ENCODE measurements at regions not wholly inside any gene's neighbourhood (a gene's known extent, or its start where the extent isn't known, plus 50 kb on each side); places are given as distances from the start of the nearest gene placed in this dataset.

GRCh38 chr1:29516063-29516820, 279.9 kb downstream of the PTPRU start:
- DNase-seq (ENCODE audit: low spot score in 2 of 2): peak in 1 of 2 donors; percentile 29
- Mint-ChIP-seq H3K4me3 (no peak overlapping the region), H3K9me3 (no peaks in the 10 kb centered on the region), H3K4me1 (no peaks in the 10 kb centered on the region), H3K36me3 (no peaks in the 10 kb centered on the region), H3K27ac (no peak overlapping the region)
- no peak for ATAC-seq

- Mint-ChIP-seq H3K27ac (no peak overlapping the region), H3K4me1 (no peaks in the 10 kb centered on the region), H3K4me3 (no peak overlapping the region), H3K9me3 (no peaks in the 10 kb centered on the region), H3K36me3 (no peaks in the 10 kb centered on the region)
- DNase-seq (ENCODE audit: low spot score in 2 of 2) (peak in 1 of 2 donors; percentile 18), ATAC-seq (no peak)
These were observed 279.0 kb downstream of the PTPRU start for GRCh38 chr1:29515170-29515955.

GRCh38 chr1:29514361-29515169, 278.2 kb downstream of the PTPRU start:
- DNase-seq (ENCODE audit: low spot score in 2 of 2) (peak in 1 of 2 donors; percentile 15), ATAC-seq (no peak)
- Mint-ChIP-seq H3K27ac (no peak overlapping the region), H3K36me3 (no peaks in the 10 kb centered on the region), H3K4me1 (no peaks in the 10 kb centered on the region), H3K4me3 (no peak overlapping the region), H3K9me3 (no peaks in the 10 kb centered on the region)

- ATAC-seq (peak; percentile 58), DNase-seq (ENCODE audit: low spot score in 2 of 2) (peak in 1 of 2 donors; percentile 48)
- no peaks in the 10 kb centered on the region for H3K4me1 Mint-ChIP-seq
- H3K27ac Mint-ChIP-seq: no peak overlapping the region
- H3K4me3 Mint-ChIP-seq: no peak overlapping the region
- no peaks in the 10 kb centered on the region for H3K9me3 Mint-ChIP-seq
- no peaks in the 10 kb centered on the region for H3K36me3 Mint-ChIP-seq
These were observed 277.0 kb downstream of the PTPRU start for GRCh38 chr1:29513357-29513756.

- ATAC-seq (no peak), DNase-seq (ENCODE audit: low spot score in 2 of 2) (peak in 1 of 2 donors; percentile 13)
- Mint-ChIP-seq H3K4me3 (no peak overlapping the region), H3K4me1 (peaks cover 5% of the 10 kb centered on the region), H3K36me3 (no peaks in the 10 kb centered on the region), H3K27ac (no peak overlapping the region), H3K9me3 (no peaks in the 10 kb centered on the region)
These were observed 275.1 kb downstream of the PTPRU start for GRCh38 chr1:29511436-29511835.

GRCh38 chr1:29508458-29509107, 272.3 kb downstream of the PTPRU start:
- ATAC-seq (no peak), DNase-seq (ENCODE audit: low spot score in 2 of 2) (no peak)
- Mint-ChIP-seq H3K4me3 (no peak overlapping the region), H3K4me1 (peaks cover 5% of the 10 kb centered on the region), H3K36me3 (no peaks in the 10 kb centered on the region), H3K27ac (no peak overlapping the region), H3K9me3 (no peaks in the 10 kb centered on the region)

- Mint-ChIP-seq H3K36me3 (no peaks in the 10 kb centered on the region), H3K4me1 (peaks cover 5% of the 10 kb centered on the region), H3K4me3 (no peak overlapping the region), H3K27ac (no peak overlapping the region), H3K9me3 (no peaks in the 10 kb centered on the region)
- ATAC-seq: no peak
- DNase-seq (ENCODE audit: low spot score in 2 of 2): no peak
These were observed 270.4 kb downstream of the PTPRU start for GRCh38 chr1:29506678-29507225.

GRCh38 chr1:29505532-29506220, 269.4 kb downstream of the PTPRU start:
- ATAC-seq: no peak
- H3K9me3 Mint-ChIP-seq: no peaks in the 10 kb centered on the region
- no peak for DNase-seq (ENCODE audit: low spot score in 2 of 2)

GRCh38 chr1:29504709-29505410, 268.5 kb downstream of the PTPRU start:
- Mint-ChIP-seq H3K4me1 (peaks cover 5% of the 10 kb centered on the region), H3K9me3 (no peaks in the 10 kb centered on the region), H3K4me3 (no peak overlapping the region), H3K27ac (no peak overlapping the region), H3K36me3 (no peaks in the 10 kb centered on the region)
- DNase-seq (ENCODE audit: low spot score in 2 of 2): no peak
- ATAC-seq: no peak

More at GRCh38 chr1:29505532-29506220, 269.4 kb downstream of the PTPRU start:
- Mint-ChIP-seq H3K4me1 (peaks cover 5% of the 10 kb centered on the region), H3K4me3 (no peak overlapping the region), H3K27ac (no peak overlapping the region), H3K36me3 (no peaks in the 10 kb centered on the region)

GRCh38 chr1:29504196-29504595, 267.9 kb downstream of the PTPRU start:
- Mint-ChIP-seq H3K36me3 (no peaks in the 10 kb centered on the region), H3K27ac (no peak overlapping the region), H3K4me1 (peaks cover 5% of the 10 kb centered on the region), H3K9me3 (no peaks in the 10 kb centered on the region), H3K4me3 (no peak overlapping the region)
- DNase-seq (ENCODE audit: low spot score in 2 of 2) (no peak), ATAC-seq (no peak)

- no peak for ATAC-seq
- H3K27ac Mint-ChIP-seq: no peak overlapping the region
- no peak overlapping the region for H3K4me3 Mint-ChIP-seq
- H3K4me1 Mint-ChIP-seq: peaks cover 5% of the 10 kb centered on the region
- no peak for DNase-seq (ENCODE audit: low spot score in 2 of 2)
- H3K9me3 Mint-ChIP-seq: no peaks in the 10 kb centered on the region
- H3K36me3 Mint-ChIP-seq: no peaks in the 10 kb centered on the region
These were observed 266.9 kb downstream of the PTPRU start for GRCh38 chr1:29502911-29503840.

GRCh38 chr1:29502225-29502910, 266.0 kb downstream of the PTPRU start:
- Mint-ChIP-seq H3K27ac (no peak overlapping the region), H3K9me3 (no peaks in the 10 kb centered on the region), H3K36me3 (no peaks in the 10 kb centered on the region), H3K4me1 (peaks cover 4% of the 10 kb centered on the region), H3K4me3 (no peak overlapping the region)
- DNase-seq (ENCODE audit: low spot score in 2 of 2) (no peak), ATAC-seq (no peak)
